HG02981 (cell line): ENCODE measurements at regions not wholly inside any gene's neighbourhood (a gene's known extent, or its start where the extent isn't known, plus 50 kb on each side); places are given as distances from the start of the nearest gene placed in this dataset.
"Not testable (repeated sequence)": the region's sequence is repeated elsewhere in the genome, so short reads cannot be mapped to it uniquely, and the experiment has no call there.

Source experiments
- ATAC-seq: cut with Tn5 transposase; IDR thresholded peaks from one replicate; pipeline ENCODE4 v1.9.1; 2021; ENCODE audit warnings: mild to moderate bottlenecking, moderate library complexity; ENCODE audit not compliant: unreplicated experiment

DNA sequence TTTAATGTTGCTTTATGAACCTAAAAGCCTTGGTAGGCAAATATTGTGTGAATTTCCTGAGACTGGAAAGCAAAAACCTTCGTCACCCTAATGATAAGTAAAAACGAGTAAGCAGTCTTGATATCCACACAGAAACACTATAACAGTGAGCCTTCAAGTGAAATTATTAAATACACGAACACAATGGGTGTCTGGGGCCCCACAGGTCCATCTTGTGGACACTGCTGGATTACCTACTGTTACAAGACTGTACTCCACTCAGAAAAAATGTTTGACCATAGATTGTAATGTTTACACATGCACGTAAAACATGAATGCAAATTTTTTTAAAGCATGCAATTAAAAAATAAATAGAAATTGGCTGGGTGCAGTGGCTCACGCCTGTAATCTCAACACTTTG is 466.9 kb downstream of the CD83 start:
- no peak for ATAC-seq

DNA sequence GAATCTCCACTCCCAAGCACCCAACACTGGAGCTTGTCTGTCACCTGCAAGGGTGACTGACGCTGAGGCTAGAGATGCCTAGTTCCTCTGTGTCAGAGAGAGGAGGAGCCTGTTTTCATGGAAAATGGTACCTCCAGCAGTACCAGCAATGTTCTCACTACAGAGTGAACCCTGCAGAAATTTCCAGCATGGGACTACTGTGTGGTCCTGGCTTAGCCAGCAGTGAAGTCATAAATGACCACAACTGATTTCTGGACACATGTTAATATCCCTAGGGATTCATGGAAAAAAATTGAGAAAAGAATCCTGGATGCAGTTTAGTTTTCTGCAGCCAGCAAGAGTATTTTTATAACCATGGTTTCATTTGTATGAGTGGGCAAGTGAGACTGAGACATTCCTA is 468.1 kb downstream of the CD83 start:
- ATAC-seq = no peak

DNA sequence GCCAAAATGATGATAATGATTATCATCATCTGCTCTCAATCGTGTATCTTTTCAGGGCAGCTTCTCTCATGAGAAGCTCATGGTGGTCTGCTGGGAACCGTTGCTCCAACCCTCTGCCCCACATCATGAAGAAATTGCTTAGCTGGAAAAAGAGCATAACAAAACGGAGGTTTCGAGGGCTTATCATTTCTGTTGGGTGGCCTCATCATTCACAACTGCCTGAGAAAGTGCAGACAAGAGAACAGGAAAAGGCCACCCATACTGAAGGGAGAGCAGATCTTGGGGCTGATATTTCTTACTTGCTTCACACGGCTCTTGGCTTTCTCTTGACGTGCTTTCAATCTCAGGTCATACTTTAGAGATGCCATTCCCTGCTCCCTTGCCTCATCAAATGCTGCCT is 471.6 kb downstream of the CD83 start:
- no peak for ATAC-seq

DNA sequence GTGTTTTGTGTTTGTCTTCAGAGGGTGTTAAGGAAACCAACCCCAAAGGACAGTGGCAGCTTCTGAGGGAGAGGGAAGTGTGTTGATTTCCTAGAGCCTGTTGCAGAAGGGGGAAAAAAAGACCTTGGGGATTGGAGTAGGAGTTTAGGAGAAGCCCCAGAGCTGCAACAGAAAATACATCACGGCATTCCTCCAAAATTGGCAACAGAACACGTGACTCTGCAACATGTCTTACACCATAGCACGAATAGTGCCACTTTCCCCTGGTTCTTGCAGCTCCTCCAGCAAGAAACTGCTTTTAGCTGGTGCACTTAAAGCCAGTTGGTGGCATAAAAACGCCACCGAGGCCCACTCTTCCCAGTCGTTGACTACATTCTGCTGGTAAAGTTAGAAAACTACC is 473.0 kb downstream of the CD83 start:
- ATAC-seq = no peak

DNA sequence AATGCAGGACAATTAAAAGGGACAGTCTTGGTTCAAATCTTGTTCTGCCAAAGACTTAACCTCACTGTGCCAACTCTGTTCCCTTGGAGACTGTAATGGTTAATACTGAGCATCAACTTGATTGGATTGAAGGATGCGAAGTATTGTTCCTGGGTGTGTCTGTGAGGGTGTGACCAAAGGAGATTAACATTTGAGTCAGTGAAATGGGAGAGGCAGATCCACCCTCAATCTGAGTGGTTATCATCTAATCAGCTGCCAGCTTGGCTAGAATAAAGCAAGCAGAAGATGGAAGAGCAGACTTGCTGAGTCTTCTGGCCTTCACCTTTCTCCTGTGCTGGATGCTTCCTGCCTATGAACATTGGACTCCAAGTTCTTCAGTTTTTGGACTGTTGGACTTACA is 474.4 kb downstream of the CD83 start:
- ATAC-seq = no peak

DNA sequence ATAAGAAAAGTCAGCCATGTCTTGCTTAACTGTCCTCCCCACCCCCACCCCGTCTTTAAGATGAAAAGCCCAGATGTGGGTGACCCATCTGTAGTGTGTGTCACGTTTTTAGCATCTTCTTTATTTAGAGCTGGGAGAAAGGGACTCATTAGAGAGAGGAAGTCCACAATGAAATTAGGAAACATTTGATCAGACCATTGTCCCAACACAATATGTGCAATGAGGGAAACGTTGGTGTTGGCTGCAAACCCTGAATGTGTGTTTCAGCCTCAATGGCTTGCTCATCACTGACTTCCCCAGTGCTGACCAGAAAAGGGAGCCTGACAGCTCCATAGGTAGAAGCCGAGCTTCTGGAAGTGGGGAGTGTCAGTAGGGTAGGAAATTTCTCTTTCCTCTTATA is 475.7 kb downstream of the CD83 start:
- ATAC-seq = no peak

DNA sequence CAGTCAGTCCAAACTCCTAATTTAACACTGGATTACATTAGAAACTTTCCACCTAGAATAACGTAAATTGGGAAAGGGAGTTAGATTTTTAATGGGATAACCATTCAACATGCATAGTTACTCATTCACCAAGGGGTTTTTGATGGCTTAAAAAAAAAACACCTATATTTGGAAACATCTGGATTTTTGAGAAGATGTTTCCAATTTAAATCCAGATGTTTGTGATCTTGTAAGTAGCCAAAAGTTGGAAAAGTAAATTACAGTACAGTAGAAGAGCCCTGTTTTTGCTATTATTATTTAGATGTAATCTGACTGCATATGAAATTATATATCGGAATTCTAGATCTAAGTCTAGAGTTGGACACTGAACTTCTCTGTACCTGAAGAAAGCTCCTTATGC is 478.2 kb downstream of the CD83 start:
- ATAC-seq = no peak

DNA sequence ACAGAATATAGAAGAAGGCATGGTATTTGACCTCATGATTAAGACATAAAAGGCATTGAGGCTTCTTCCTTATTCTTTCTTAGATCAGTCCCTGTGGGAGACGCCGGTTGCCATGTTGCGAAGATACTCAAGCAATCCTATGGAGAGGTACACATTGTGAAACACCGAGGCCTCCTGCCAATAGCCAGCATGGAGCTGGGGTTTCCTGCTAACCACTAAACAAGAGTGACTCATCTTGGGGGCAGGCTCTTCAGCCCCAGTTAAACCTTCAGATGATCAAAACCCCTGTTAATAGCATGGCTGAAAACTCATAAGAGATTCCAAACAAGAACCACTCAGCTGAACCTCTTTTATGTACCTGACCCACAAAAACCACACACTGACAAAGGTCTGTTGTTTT is 478.8 kb downstream of the CD83 start:
- no peak for ATAC-seq

DNA sequence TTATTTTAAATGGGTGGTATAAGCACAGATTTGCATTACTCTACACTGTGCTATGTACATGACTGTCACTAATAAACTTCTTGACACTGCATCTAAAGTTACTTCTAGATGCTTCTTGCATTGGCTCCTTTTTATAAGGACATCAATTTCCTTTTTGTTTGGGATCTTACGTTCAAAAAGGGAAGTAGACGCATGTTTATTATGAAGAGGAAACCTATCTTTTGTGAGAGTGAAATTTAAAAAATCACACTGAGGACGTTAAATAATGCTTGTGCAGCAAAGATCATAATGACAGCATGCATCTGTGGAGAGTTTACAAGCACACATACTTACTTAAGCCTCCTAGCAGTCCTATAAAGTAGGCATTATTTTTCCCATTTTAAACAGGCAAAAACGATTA is 479.5 kb downstream of the CD83 start:
- no peak for ATAC-seq

DNA sequence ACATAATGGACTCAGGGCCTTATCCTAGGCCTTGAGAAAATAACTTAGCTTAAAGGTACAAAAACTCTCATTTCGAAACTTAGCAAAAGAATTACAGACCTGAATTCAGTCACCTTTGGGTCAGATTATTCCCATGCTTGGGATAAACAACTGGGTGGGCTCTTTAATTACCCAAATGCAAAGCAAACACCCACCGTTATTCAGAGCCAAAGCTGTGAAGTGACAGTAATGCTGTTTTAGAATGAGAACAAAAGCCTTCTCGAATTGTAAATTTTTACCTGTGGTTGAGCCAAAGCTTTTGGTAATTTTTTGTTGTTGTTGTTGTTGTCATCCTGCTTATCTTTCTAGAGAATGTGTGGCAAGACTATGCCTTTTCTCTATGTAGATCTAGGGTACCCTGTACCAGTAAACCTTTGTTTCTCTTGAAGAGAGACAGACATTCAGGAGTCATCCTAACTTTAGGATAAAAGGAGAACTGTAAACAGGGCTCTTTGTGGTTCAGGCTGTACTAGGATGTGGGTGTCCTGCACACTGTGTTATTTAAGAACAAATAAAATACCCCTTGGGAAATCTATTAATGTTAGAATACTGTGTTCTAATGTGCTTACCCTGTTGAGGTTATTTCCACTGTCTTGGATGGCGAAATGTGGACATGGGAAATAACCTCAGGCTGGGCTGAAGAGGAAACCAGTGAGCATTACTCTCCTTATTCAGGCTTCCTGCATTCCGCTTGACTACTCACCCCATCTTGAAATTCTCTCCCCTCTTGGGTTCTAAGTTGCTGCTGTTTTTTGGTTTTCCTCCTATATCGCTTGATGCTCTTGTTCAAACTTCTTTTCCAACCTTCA is 480.7 kb downstream of the CD83 start:
- ATAC-seq = no peak

DNA sequence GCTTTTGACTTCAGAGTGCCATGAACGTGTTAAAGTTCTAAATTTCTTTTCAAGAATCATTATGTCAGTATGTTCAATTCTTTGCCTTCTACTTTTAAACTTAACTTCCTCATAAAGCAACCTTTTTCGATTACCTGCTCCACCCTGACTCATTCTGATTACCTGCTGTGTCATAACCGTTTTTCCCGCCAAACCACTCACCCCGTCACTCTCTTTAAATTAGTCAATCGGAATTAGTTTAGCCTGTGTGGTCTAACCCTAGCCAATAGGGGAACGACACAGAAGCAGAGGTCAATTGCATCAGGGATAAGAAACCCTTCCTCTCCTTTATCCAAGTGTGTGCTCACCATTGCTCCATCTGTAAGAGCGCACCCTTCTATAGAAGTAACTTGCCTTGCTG is 482.7 kb downstream of the CD83 start:
- ATAC-seq = not testable (repeated sequence)

DNA sequence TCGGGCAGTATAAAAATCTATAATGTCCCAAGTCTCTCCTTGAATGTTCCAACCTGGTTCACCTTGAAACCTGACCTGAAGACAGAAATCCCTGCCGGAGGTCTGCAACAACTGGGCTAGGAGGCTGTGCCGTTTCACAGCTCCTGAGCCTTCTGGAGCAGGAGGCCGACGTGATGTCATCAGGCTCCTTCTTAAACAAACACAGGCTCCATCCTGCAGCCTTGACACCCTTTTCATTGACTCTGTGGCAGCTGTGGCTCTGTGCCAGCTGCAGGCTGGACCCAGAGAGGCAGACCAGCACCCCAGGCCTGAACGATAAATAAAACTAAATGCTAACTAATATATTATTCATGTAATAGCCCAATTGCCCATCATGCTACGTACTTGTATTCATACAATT is 483.9 kb downstream of the CD83 start:
- ATAC-seq = no peak

DNA sequence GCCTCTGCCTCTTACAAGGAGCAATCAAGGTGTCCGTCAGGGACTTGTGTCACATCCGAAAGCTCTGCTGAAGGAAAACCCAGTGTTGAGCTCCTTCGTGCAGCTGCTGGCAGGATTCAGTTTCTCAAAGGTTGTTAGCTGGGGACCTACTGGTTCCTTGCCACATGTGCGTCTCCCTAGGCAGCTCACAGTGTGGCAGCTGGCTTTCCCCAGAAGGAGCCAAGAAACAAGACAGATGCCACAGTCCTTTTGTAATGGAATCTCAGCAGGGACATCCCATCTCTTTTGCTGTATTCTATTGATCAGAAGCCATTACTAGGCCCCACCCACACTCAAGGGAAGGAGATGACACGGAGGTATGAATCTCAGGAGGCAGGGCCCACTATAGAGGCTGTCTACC is 488.8 kb downstream of the CD83 start:
- ATAC-seq = no peak

DNA sequence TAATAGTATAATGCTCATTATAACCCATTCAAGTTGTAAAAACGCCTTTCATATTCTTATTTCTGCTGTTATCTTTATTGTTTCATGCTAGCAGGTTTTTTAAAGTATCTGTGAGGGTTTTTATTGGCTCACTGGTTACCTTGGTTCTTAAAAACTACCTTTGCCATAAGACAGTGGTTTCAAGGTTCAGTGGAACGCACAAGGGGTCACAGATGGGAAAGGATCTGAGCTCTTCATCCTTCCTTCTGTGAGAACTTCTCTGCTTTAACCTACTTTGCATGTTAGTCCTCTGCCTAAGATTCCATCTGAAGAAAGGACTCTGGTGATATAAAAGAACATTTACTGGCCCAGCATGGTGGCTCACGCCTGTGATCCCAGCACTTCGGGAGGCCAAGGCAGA is 492.6 kb downstream of the CD83 start:
- ATAC-seq = no peak

DNA sequence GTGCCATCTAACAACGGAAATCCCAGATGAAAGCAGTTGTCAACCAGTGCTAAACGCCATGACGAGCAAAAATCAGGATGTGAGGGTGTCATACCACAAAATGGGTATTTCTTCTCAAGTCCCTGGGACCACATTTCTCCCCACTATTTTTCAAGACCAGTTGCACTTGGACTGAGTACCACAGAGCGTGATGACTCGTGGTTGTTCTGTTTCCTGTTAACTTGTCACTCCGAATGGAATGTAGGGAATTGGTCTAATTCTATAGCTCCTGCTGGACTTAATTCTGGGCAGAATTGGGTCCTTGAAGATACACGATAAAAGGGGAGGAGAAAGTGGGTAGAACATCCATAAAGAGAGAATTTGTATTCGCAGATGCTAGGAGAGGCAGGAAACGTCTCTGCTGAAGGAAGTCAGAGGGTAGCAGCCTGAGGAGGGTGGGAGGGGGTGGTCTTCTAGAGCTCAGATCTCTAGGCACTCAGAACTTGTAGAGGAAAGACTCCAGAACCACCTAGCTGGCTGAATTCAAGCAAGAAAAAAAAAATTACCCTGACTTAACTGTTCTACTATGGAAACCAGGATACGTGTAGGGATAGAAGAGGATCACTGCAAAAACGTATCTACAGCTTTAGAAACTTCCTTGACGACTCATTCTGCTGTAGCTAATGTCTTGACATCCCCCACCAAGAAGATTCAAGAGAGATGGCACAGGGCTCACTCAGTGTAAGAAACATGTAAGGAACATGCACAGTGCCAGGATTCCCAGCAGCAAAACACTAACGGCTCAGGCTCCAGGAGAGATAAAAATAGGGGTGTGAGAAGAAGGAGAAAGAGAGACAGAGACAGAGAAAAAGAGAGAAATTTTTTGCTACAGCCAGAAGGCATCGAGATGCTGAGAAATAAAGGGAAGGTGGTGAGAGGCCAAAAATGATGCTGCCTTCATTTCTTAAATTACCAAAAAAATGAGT is 494.7 kb downstream of the CD83 start:
- no peak for ATAC-seq

DNA sequence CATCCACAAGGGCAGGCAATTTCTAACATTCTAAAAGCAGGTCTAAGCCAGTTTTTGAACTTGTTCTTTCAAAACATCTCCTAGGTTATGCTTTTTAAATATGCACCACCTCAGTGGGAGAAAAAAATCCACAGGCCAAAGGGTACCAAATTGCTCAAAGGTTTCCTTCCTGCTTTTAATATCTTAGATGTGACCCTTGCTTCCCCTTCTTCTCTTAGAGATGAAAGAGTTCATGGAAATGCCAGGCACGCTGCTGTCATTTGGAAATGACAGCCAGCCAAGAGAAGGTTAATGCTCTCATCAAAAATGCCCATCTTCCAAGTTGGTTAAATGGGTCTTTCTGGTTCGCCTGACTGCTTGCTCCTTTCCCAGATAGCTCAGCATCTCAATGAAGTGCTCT is 497.1 kb downstream of the CD83 start:
- no peak for ATAC-seq

DNA sequence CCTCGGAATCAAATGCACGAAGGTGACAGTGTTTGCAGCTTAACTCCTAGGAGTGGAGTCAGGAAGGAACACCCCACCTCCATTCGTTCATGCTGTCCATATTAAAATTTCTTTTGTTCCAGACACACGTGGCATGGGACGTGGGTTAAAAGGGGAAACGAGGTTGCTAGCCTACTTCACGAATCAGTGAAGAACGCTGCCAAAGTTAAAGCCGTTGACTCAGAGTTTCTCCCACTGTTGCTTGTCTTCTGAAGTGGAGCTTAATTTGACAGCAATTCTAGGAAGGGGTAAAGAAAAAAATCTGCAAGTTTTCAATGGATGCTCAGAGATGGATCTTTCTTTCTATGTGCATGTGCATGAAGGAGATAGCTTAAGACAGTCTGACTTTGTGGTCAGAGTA is 499.1 kb downstream of the CD83 start:
- no peak for ATAC-seq

DNA sequence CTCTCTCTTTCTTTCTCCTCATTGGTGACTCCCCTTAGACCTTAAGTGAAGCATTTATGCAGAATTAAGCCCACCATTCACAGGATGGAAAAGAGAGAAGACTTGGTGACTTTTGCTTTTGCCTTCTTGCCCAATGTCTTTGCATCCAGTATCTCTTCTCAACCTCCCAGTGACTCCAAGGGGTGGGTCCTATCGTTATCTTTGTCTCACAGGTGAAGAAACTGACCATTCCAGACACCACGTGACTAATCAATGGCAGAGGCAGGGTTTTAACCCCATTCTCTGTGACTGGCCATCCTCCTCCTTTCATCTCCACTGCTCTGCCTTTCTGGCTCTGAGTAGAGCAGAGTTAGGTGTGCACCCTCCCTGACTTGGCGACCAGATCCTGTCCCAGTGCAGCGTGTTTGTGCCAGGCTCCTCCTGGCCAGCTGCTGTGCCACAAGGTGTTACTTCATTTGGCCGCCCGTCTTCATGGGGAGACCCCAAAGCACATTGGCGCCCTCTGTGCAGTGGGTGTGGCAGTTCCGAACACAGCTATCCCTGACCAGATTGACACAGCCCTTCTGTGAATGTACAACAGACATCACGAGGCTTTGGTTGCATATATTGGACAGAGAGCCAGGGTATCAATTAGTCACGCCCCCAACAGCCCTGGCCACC is 501.3 kb downstream of the CD83 start:
- ATAC-seq = no peak

DNA sequence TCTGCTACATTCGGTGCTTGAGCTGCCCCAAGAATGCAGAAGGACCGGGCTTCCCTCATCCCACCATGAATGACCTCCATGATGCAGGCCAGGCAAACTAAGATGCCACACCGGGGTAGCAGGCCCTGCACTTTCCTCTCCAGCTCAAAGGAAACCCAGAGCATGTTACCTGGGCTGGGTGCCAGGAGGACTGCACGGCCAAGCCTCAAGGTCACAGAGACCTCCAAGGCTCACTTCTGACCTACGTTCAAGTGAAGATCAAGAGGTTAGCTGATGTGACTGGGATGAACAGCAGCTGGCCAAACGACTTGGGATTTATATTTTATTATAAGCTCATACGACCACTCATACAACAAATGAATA is 501.8 kb downstream of the CD83 start:
- ATAC-seq = no peak

DNA sequence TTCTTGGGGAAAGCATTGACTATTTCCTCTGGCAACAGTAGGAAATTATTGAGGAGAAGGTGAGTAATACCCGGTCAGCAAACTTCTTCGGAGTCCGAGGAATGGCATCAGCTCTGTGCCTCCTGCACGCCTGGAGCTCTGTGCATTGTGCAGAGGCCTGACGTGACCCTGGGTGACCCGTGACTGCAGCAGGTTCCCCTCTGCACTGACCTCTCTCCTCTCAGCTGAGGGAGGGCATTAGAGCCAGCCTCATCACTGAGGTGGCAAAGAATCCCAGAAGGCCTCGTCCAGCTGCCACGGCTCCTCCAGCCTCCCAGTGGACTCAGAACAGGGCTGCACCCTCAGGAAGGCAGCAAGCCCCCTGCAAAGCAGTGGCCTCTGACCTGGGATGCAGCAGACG is 502.9 kb downstream of the CD83 start:
- no peak for ATAC-seq

DNA sequence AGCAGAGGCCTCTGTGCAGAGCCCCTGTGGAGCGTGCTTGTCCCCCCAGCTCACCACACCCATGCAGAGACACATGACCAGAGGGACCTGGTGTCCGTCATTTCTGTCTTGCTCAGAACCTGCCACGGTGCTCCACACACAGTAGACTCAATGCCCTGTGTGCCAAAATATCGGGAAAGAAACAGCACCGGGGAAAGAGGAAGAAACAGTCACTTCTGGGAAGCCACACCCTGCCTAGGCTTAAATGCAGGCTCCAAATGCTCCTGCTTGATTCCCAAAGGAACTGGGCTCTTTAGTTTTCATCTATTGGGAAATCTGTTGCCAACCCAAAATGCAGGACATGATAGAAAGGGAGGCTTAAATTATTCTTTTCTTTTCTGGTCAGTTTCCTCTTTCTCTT is 503.9 kb downstream of the CD83 start:
- ATAC-seq = no peak

DNA sequence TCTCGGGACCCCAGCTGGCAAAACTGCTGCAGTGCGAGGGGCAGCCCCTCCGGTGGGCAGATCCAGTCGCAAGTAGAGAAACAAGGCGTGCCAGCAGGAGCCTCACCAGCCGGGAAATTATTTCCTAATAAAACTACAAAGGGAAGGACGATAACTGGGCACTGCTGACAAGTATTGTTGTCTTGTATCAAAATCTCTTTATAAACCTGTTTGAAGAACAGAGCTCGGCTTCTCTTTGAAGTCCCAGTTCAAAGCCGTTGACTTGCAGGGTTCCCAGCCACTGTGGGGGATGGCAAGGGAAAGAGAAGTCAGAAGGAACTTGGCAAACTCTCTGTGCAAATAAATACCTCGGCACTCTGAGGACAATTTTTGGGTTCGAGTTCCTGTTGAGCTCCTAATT is 504.5 kb downstream of the CD83 start:
- no peak for ATAC-seq
